Endothelial cell of umbilical vein (primary cell): ENCODE measurements at regions not wholly inside any gene's neighbourhood (a gene's known extent, or its start where the extent isn't known, plus 50 kb on each side); places are given as distances from the start of the nearest gene placed in this dataset.

Experiments
- BruUV-seq: library from RNA; stranded (reverse); fragments of 400-500 nt; replicated peaks from 2 replicates; lab custom pipeline; 2021; lab: Mats Ljungman, UMichigan
- CTCF ChIA-PET: fragments of 300-600, 350-600 bp; sonication (Branson Sonifier 250); formaldehyde crosslinking; loops from one replicate; lab custom pipeline; 2021; ENCODE audit warnings: antibody characterized with exemption, inconsistent platforms; lab: Charles Lee
- POLR2A ChIA-PET: fragments of 300-600, 350-600 bp; sonication (Branson Sonifier 250); formaldehyde crosslinking; loops from one replicate; lab custom pipeline; 2021; ENCODE audit warnings: antibody characterized with exemption, inconsistent platforms; lab: Charles Lee
- DNase-seq: peaks from one replicate; pipeline ENCODE4 v3.0.0-alpha.2; 2011; ENCODE audit warnings: low read depth, low spot score
- FAIRE-seq: peaks from 2 replicates; lab custom pipeline; 2011; peaks lifted over from hg19 to GRCh38; lab: Jason Lieb, UNC
- H2AFZ ChIP-seq: 2 replicates; pipeline ENCODE4 v1.6.0; 2012; ENCODE audit warnings: low read depth, low read length, control low read depth, inconsistent platforms
- H3K27ac ChIP-seq: 2 replicates; pipeline ENCODE4 v1.5.1; 2011; ENCODE audit warnings: low read depth, mild to moderate bottlenecking, control low read depth, low read length, moderate library complexity; ENCODE audit not compliant: insufficient read depth
- H3K27me3 ChIP-seq, 2 experiments: 2 replicates each; pipeline versions ENCODE4 v1.6.0 to v1.6.1; 2011; ENCODE audit warnings: low read length in 2 of 2, mixed read lengths in 1 of 2; ENCODE audit not compliant: control insufficient read depth in 2 of 2, insufficient read depth in 2 of 2
- H3K36me3 ChIP-seq, 2 experiments: 2 replicates in 1 of 2; 3 replicates in 1 of 2; pipeline ENCODE4 v1.5.1; 2011; ENCODE audit warnings: low read length in 2 of 2, mild to moderate bottlenecking in 1 of 2, moderate library complexity in 1 of 2; ENCODE audit not compliant: control insufficient read depth in 2 of 2, insufficient read depth in 2 of 2; ENCODE audit errors: extremely low read depth in 1 of 2
- H3K4me1 ChIP-seq: 3 replicates; pipeline ENCODE4 v1.5.1; 2011; ENCODE audit warnings: mild to moderate bottlenecking, low read length; ENCODE audit not compliant: control insufficient read depth, insufficient read depth; ENCODE audit errors: extremely low read depth
- H3K4me2 ChIP-seq: 2 replicates; pipeline ENCODE4 v1.6.1; 2011; ENCODE audit warnings: low read length, control low read depth, mixed read lengths; ENCODE audit not compliant: insufficient read depth
- H3K4me3 ChIP-seq, 3 experiments: fragments of 200-600 bp in 1 of 3; sonication (generic), shearing (Covaris generic) in 1 of 3; replicated peaks in 1 of 3; 2 replicates each; pipeline ENCODE4 v1.5.1; 2011 to 2016; ENCODE audit warnings: control low read depth in 3 of 3, low read length in 3 of 3, mild to moderate bottlenecking in 2 of 3, inconsistent platforms in 1 of 3, low read depth in 1 of 3, moderate library complexity in 1 of 3; ENCODE audit not compliant: insufficient read depth in 1 of 3
- H3K79me2 ChIP-seq: 2 replicates; pipeline ENCODE4 v1.6.0; 2012; ENCODE audit warnings: low read length, inconsistent platforms; ENCODE audit not compliant: control insufficient read depth, insufficient read depth
- H3K9ac ChIP-seq: replicated peaks from 2 replicates; pipeline ENCODE3; 2011; ENCODE audit warnings: low read length, control low read depth; ENCODE audit not compliant: insufficient read depth; ENCODE audit errors: extremely low read depth
- H3K9me1 ChIP-seq: replicated peaks from 3 replicates; pipeline ENCODE4 v1.6.0; 2011; ENCODE audit warnings: mild to moderate bottlenecking, low read length; ENCODE audit not compliant: control insufficient read depth, insufficient read depth; ENCODE audit errors: extremely low read depth
- H3K9me3 ChIP-seq: replicated peaks from 2 replicates; pipeline ENCODE4 v1.5.1; 2012; ENCODE audit warnings: low read length, inconsistent platforms; ENCODE audit not compliant: control insufficient read depth, insufficient read depth
- H4K20me1 ChIP-seq: replicated peaks from 2 replicates; pipeline ENCODE3; 2011; ENCODE audit warnings: mild to moderate bottlenecking, low read length; ENCODE audit not compliant: control insufficient read depth, insufficient read depth; ENCODE audit errors: extremely low read depth
- CTCF ChIP-seq, 2 donors: IDR thresholded peaks; 1 replicate in 1 of 2; 2 replicates in 1 of 2; pipeline ENCODE4 v1.5.1; 2011; ENCODE audit warnings: low read length in 2 of 2, mild to moderate bottlenecking in 2 of 2, moderate library complexity in 2 of 2, control low read depth in 1 of 2, inconsistent platforms in 1 of 2, low read depth in 1 of 2; ENCODE audit not compliant: insufficient read depth in 1 of 2; ENCODE audit errors: extremely low read depth in 1 of 2
- EZH2 ChIP-seq: IDR thresholded peaks from 2 replicates; pipeline ENCODE4 v1.6.1; 2012; ENCODE audit warnings: borderline replicate concordance, low read depth, mild to moderate bottlenecking, moderate library complexity, low read length, inconsistent platforms; ENCODE audit not compliant: severe bottlenecking
- FOS ChIP-seq: IDR thresholded peaks from 2 replicates; pipeline ENCODE4 v1.6.1; 2011; ENCODE audit warnings: mild to moderate bottlenecking, low read length, moderate library complexity, borderline replicate concordance; ENCODE audit not compliant: insufficient read depth
- GATA2 ChIP-seq: IDR thresholded peaks from 2 replicates; pipeline ENCODE4 v1.7.0; 2011; ENCODE audit warnings: low read depth, mild to moderate bottlenecking, moderate library complexity, mixed read lengths, low read length; ENCODE audit not compliant: insufficient read length, insufficient read depth
- JUN ChIP-seq: IDR thresholded peaks from 2 replicates; pipeline ENCODE4 v1.6.1; 2011; ENCODE audit warnings: borderline replicate concordance, low read depth; ENCODE audit not compliant: insufficient read length, insufficient read depth
- MAX ChIP-seq: IDR thresholded peaks from 2 replicates; pipeline ENCODE4 v1.6.1; 2011; ENCODE audit not compliant: insufficient read depth, insufficient read length
- MYC ChIP-seq: IDR thresholded peaks from one replicate; pipeline ENCODE4 v1.6.1; 2011; ENCODE audit warnings: mild to moderate bottlenecking, low read depth, low read length
- POLR2A ChIP-seq: IDR thresholded peaks from 2 replicates; pipeline ENCODE4 v1.6.1; 2012; ENCODE audit warnings: low read depth, mild to moderate bottlenecking, control low read depth, low read length
- POLR2AphosphoS5 ChIP-seq: IDR thresholded peaks from 2 replicates; pipeline ENCODE4 v1.6.1; 2012; ENCODE audit warnings: low read depth, mild to moderate bottlenecking, control low read depth, low read length, moderate library complexity; ENCODE audit not compliant: insufficient read depth
- dilution Hi-C: fragments of 300-500 bp; cut with MboI; formaldehyde crosslinking; loops from one replicate; pipeline ENCODE4 v1.15.0; 2019; ENCODE audit warnings: low sequenced_read_pairs; ENCODE audit not compliant: extremely low pct_ligation_motif_present
- intact Hi-C: fragments of 100-400 bp; cut with micrococcal nuclease; formaldehyde crosslinking; loops from one replicate; pipeline ENCODE4 v1.10.0; 2022

- no peak for TF ChIP-seq JUN
- no peak for TF ChIP-seq MYC
- TF ChIP-seq POLR2AphosphoS5 = no peak
- no peak for TF ChIP-seq FOS
- no peak for TF ChIP-seq EZH2
- TF ChIP-seq GATA2 = no peak
- no peak for TF ChIP-seq MAX
- no peak for TF ChIP-seq POLR2A
- no peak for TF ChIP-seq CTCF (IDR thresholded peaks at IDR 0.05; ENCODE audit: extremely low read depth in 1 of 2, insufficient read depth in 1 of 2, low read depth in 1 of 2, low read length in 2 of 2)
- H4K20me1 ChIP-seq = no peaks in the 10 kb centered on the region
- ChIA-PET POLR2A (no interaction called here), CTCF (no interaction called here)
- no peak overlapping the region for H3K27ac ChIP-seq
- FAIRE-seq (no peak), DNase-seq (no peak)
- no peaks in the 10 kb centered on the region for H3K36me3 ChIP-seq
- H3K79me2 ChIP-seq = no peaks in the 10 kb centered on the region
- intact Hi-C loops = no loop called here
- H3K4me1 ChIP-seq = no peaks in the 10 kb centered on the region
- dilution Hi-C loops = no loop called here
- H2AFZ ChIP-seq = no peak overlapping the region
- no peak overlapping the region for H3K4me3 ChIP-seq
- no peak overlapping the region for H3K4me2 ChIP-seq
- no TSS peak for BruUV-seq
- H3K27me3 ChIP-seq = no peaks in the 10 kb centered on the region
- no peaks in the 10 kb centered on the region for H3K9me1 ChIP-seq
- H3K9ac ChIP-seq = no peak overlapping the region
- H3K9me3 ChIP-seq = peaks cover 2% of the 10 kb centered on the region
These were observed 202.3 kb upstream of the SLCO3A1 start for GRCh38 chr15:91651251-91651650.
